DMS153 treated with DMSO at 0.1 percent for 48 hours (cell line): ENCODE measurements at regions not wholly inside any gene's neighbourhood (a gene's known extent, or its start where the extent isn't known, plus 50 kb on each side); places are given as distances from the start of the nearest gene placed in this dataset.
"Not testable (repeated sequence)": the region's sequence is repeated elsewhere in the genome, so short reads cannot be mapped to it uniquely, and the experiment has no call there.

Source experiments
- DNase-seq: peaks from one replicate; lab custom pipeline; 2025; ENCODE audit not compliant: unreplicated experiment; lab: John Stamatoyannopoulos, UW

- no peak for DNase-seq
These were observed 536.9 kb downstream of the RAPGEF2 start for GRCh38 chr4:159639671-159640323.

GRCh38 chr4:159649237-159649636 lies 546.4 kb downstream of the RAPGEF2 start:
- DNase-seq, result no peak

- no peak for DNase-seq
These were observed 550.0 kb downstream of the RAPGEF2 start for GRCh38 chr4:159652871-159653270.

- no peak for DNase-seq
These were observed 552.7 kb downstream of the RAPGEF2 start for GRCh38 chr4:159655547-159655946.

GRCh38 chr4:159669094-159669493 lies 566.2 kb downstream of the RAPGEF2 start:
- no peak for DNase-seq

GRCh38 chr4:159673221-159673620 lies 570.3 kb downstream of the RAPGEF2 start:
- no peak for DNase-seq

GRCh38 chr4:159674241-159674640 lies 571.4 kb downstream of the RAPGEF2 start:
- DNase-seq, result no peak

GRCh38 chr4:159677521-159677920 lies 574.6 kb downstream of the RAPGEF2 start:
- no peak for DNase-seq

GRCh38 chr4:159682996-159683395 lies 580.1 kb downstream of the RAPGEF2 start:
- DNase-seq, result no peak

GRCh38 chr4:159684061-159684460 lies 581.2 kb downstream of the RAPGEF2 start:
- no peak for DNase-seq

- no peak for DNase-seq
These were observed 582.6 kb downstream of the RAPGEF2 start for GRCh38 chr4:159685340-159686092.

GRCh38 chr4:159689526-159689925 lies 586.6 kb downstream of the RAPGEF2 start:
- DNase-seq, result no peak

GRCh38 chr4:159697322-159698283 lies 594.7 kb downstream of the RAPGEF2 start:
- DNase-seq, result no peak

- DNase-seq, result no peak
These were observed 595.5 kb downstream of the RAPGEF2 start for GRCh38 chr4:159698336-159698735.

- DNase-seq, result no peak
These were observed 599.3 kb downstream of the RAPGEF2 start for GRCh38 chr4:159702200-159702599.

- no peak for DNase-seq
These were observed 602.5 kb downstream of the RAPGEF2 start for GRCh38 chr4:159705334-159705733.

- DNase-seq, result no peak
These were observed 603.8 kb downstream of the RAPGEF2 start for GRCh38 chr4:159706704-159707103.

GRCh38 chr4:159715180-159715579 lies 612.3 kb downstream of the RAPGEF2 start:
- not testable (repeated sequence) for DNase-seq

- DNase-seq, result no peak
These were observed 616.7 kb downstream of the RAPGEF2 start for GRCh38 chr4:159719531-159719930.

- no peak for DNase-seq
These were observed 619.2 kb downstream of the RAPGEF2 start for GRCh38 chr4:159722052-159722451.

- no peak for DNase-seq
These were observed 620.0 kb downstream of the RAPGEF2 start for GRCh38 chr4:159722918-159723317.
